Type B pancreatic cell (in vitro differentiated cells): ENCODE measurements at regions not wholly inside any gene's neighbourhood (a gene's known extent, or its start where the extent isn't known, plus 50 kb on each side); places are given as distances from the start of the nearest gene placed in this dataset.

Experiments
- DNase-seq: peaks from one replicate; pipeline ENCODE4 v3.0.0; 2021; ENCODE audit warnings: mixed read lengths; ENCODE audit not compliant: unreplicated experiment; ENCODE audit errors: extremely low spot score
- H3K27ac Mint-ChIP-seq: 2 replicates; pipeline ENCODE4 v1.8.0; 2021; ENCODE audit warnings: mild to moderate bottlenecking, mixed read lengths
- H3K27me3 Mint-ChIP-seq: 2 replicates; pipeline ENCODE4 v1.8.0; 2021; ENCODE audit warnings: mixed read lengths
- H3K36me3 Mint-ChIP-seq: 2 replicates; pipeline ENCODE4 v1.8.0; 2021; ENCODE audit warnings: mixed read lengths
- H3K4me1 Mint-ChIP-seq: one replicate; pipeline ENCODE4 v1.8.0; 2021; ENCODE audit warnings: mixed read lengths; ENCODE audit not compliant: unreplicated experiment
- H3K4me3 Mint-ChIP-seq: 2 replicates; pipeline ENCODE4 v1.8.0; 2021; ENCODE audit warnings: mild to moderate bottlenecking, mixed read lengths
- H3K9me3 Mint-ChIP-seq: 2 replicates; pipeline ENCODE4 v1.8.0; 2021; ENCODE audit warnings: mixed read lengths
- TF ChIP-seq, protein P1 (sequence below): fragments of 200-600 bp; sonication (generic); conservative IDR thresholded peaks from 2 replicates; pipeline ENCODE4 v1.5.0; 2021; ENCODE audit warnings: antibody characterized with exemption, mild to moderate bottlenecking

DNA sequence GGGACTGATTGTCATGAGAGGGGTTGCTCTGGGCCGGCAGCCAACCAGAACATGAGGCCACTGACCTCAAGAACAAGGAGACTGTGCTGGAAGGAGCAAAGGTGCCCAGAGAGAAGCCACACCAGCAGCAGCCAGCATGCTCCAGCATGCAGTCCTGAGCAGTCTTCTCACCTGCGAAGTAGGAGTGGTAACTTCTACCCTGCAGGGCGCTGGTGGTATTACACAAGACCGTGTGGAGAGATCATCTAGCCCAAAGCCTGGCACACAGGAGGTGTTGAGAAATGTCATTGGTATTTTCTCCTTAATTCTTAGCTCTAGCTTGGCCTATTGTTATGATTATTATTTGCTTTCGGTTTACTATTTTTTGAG is 132.7 kb downstream of the TSN start:
- TF ChIP-seq, protein P1, sequence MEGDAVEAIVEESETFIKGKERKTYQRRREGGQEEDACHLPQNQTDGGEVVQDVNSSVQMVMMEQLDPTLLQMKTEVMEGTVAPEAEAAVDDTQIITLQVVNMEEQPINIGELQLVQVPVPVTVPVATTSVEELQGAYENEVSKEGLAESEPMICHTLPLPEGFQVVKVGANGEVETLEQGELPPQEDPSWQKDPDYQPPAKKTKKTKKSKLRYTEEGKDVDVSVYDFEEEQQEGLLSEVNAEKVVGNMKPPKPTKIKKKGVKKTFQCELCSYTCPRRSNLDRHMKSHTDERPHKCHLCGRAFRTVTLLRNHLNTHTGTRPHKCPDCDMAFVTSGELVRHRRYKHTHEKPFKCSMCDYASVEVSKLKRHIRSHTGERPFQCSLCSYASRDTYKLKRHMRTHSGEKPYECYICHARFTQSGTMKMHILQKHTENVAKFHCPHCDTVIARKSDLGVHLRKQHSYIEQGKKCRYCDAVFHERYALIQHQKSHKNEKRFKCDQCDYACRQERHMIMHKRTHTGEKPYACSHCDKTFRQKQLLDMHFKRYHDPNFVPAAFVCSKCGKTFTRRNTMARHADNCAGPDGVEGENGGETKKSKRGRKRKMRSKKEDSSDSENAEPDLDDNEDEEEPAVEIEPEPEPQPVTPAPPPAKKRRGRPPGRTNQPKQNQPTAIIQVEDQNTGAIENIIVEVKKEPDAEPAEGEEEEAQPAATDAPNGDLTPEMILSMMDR: peak; percentile 68
- Mint-ChIP-seq H3K36me3 (no peaks in the 10 kb centered on the region), H3K9me3 (peaks cover 6% of the 10 kb centered on the region), H3K27me3 (peaks cover 13% of the 10 kb centered on the region), H3K27ac (no peak overlapping the region), H3K4me3 (no peak overlapping the region), H3K4me1 (peaks cover 8% of the 10 kb centered on the region)
- peak; percentile 43 for DNase-seq

DNA sequence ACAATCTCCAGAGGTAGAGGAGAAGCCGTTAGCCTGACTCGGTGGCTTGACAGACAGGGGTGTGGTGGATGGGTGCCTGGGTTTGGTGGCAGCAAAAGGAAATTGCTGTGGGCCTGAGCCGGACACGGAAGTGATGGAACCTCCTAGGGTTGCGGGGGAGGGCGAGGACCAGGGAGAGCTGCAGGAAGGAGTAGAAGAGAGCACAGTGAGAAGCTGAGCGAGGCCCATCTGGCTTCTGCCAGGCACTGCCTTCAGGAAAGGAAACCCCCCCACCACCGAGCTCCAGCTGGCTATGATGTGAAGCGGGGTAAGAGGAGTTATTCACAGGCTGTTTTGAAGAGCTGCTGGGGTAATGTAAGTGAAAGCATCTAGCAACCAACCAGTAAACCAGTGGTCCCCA is 134.6 kb downstream of the TSN start:
- Mint-ChIP-seq H3K4me1 (peaks cover under 1% of the 10 kb centered on the region), H3K9me3 (peaks cover 6% of the 10 kb centered on the region), H3K36me3 (no peaks in the 10 kb centered on the region), H3K27ac (no peak overlapping the region), H3K27me3 (peaks cover 8% of the 10 kb centered on the region), H3K4me3 (no peak overlapping the region)
- no peak for DNase-seq
- TF ChIP-seq, protein P1: no peak

DNA sequence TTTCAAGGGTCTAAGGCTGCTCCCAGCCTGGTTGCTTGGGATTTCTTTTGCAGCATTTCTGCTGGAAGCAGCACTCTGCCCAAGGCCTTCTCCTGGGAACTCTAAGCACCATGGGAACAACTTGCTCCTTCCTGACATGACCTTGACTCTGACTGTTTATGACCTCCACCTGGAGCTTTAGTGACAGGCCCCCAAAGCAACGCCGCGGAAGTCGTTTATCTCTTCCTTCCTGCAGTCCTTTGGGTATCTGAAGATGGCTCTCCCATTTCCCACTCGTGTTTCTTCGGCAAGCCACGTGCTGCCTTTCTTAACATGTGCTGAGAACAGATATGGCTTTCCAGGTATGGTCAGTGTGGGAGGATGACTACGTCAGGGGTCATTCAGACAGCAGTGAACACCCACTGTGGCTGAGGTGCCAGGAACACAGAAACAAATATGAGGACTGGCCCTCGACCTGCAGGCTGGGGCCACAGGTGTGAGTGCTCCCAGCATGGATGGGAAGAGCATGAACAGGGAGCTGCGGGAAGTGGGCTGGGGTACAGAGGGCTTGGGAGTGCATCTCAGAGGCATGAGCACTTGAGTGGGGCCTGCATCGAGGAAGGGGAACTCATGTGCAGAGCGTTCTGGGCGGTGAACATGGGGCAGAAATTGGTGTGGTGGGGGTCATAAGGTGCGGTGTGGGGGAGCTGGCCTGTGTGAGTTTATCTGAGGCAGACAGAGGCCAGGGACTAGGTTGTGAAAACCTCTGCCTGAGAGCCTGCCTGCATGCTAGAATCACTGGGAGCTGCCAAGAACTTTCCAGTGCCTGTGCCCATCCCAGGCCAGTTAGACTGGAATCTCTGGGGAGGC is 140.5 kb downstream of the TSN start:
- peaks cover 6% of the 10 kb centered on the region for H3K9me3 Mint-ChIP-seq
- TF ChIP-seq, protein P1: no peak
- H3K4me3 Mint-ChIP-seq: no peak overlapping the region
- H3K4me1 Mint-ChIP-seq: no peaks in the 10 kb centered on the region
- no peak overlapping the region for H3K27ac Mint-ChIP-seq
- DNase-seq: no peak
- peaks cover 4% of the 10 kb centered on the region for H3K27me3 Mint-ChIP-seq
- no peaks in the 10 kb centered on the region for H3K36me3 Mint-ChIP-seq

DNA sequence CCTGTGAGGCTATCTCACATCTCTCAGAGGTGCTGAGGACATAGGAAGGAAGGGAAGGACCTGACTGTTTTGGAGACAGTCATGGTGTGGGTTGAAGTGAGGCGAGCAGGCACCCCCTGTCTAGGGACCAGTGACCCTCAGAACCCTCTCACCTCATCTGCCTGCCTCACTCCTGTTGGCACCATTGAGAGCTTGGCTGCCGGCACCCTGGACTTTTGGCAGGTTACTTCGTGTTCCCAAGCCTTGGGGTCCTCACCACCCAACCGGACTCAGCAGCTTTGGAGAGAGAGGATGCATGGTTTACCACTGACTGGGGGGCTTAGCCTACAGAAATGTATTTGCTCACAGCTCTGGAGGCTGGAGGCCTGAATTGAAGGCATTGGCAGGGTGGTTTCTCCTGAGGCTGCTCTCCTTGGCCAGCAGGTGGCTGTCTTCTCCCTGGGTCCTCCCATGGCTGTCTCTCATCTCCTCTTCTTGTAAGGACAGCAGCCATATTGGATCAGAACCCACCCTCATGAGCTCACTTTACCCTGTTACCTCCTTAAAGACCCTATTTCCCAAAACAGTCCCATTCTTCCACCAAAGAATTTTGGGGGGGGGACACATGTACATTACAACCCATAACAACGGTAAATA is 142.0 kb downstream of the TSN start:
- no peak for DNase-seq
- H3K36me3 Mint-ChIP-seq: no peaks in the 10 kb centered on the region
- H3K27ac Mint-ChIP-seq: no peak overlapping the region
- no peak overlapping the region for H3K4me3 Mint-ChIP-seq
- H3K4me1 Mint-ChIP-seq: no peaks in the 10 kb centered on the region
- TF ChIP-seq, protein P1: peak; percentile 71
- H3K9me3 Mint-ChIP-seq: no peaks in the 10 kb centered on the region
- H3K27me3 Mint-ChIP-seq: peaks cover 4% of the 10 kb centered on the region

DNA sequence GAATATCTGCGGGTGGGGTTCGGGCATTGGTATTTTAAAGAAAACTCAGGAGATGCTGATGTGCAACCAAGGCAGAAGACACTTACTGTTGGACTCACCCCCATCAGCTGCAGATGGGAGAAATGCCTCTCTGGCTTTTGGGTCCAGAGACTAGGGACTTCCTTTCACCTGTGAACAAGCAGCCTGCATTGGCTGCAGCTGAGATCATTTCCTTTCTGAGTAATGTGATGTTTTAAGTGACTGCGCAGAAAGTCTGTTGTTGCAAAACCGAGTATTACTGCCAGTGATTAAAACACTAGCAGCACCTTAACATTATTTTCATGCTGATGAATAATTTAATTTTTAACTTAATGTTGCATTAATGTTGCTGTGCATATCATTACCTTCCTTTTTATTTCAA is 143.0 kb downstream of the TSN start:
- no peaks in the 10 kb centered on the region for H3K36me3 Mint-ChIP-seq
- DNase-seq: no peak
- peaks cover 5% of the 10 kb centered on the region for H3K4me1 Mint-ChIP-seq
- TF ChIP-seq, protein P1: no peak
- H3K27ac Mint-ChIP-seq: no peak overlapping the region
- no peak overlapping the region for H3K4me3 Mint-ChIP-seq
- H3K9me3 Mint-ChIP-seq: no peaks in the 10 kb centered on the region
- H3K27me3 Mint-ChIP-seq: peaks cover 6% of the 10 kb centered on the region
